A673 (cell line): ENCODE measurements at regions not wholly inside any gene's neighbourhood (a gene's known extent, or its start where the extent isn't known, plus 50 kb on each side); places are given as distances from the start of the nearest gene placed in this dataset.
"Not testable (repeated sequence)": the region's sequence is repeated elsewhere in the genome, so short reads cannot be mapped to it uniquely, and the experiment has no call there.

Experiments used
- BruUV-seq: library from RNA; stranded (reverse); fragments of 400-500 nt; replicated peaks from 2 replicates; lab custom pipeline; 2021; lab: Mats Ljungman, UMichigan
- CTCF ChIA-PET: fragments of 300-600 bp; sonication (Branson Sonifier 250); formaldehyde crosslinking; loops from one replicate; lab custom pipeline; 2022; ENCODE audit warnings: antibody characterized with exemption; lab: Charles Lee
- POLR2A ChIA-PET: fragments of 300-600 bp; sonication (Branson Sonifier 250); formaldehyde crosslinking; loops from one replicate; lab custom pipeline; 2022; ENCODE audit warnings: antibody characterized with exemption; ENCODE audit not compliant: low non-redundant PET; lab: Charles Lee
- DNase-seq: peaks from one replicate; pipeline ENCODE4 v3.0.0-alpha.2; 2015; ENCODE audit warnings: low spot score
- H3K27ac ChIP-seq: fragments of 200-600 bp; sonication (generic); 2 replicates; pipeline ENCODE4 v1.5.1; 2016; ENCODE audit warnings: mixed run types, low read depth, mild to moderate bottlenecking, mixed read lengths, antibody characterized with exemption, low read length; ENCODE audit not compliant: poor library complexity, severe bottlenecking
- H3K27me3 ChIP-seq: fragments of 200-600 bp; sonication (generic); replicated peaks from 2 replicates; pipeline ENCODE4 v1.6.1; 2017; ENCODE audit warnings: mixed run types, low read depth, mild to moderate bottlenecking, mixed read lengths, antibody characterized with exemption, low read length; ENCODE audit not compliant: insufficient read depth, poor library complexity
- H3K36me3 ChIP-seq: fragments of 200-600 bp; sonication (generic); 2 replicates; pipeline ENCODE4 v1.6.1; 2016; ENCODE audit warnings: mixed run types, mild to moderate bottlenecking, mixed read lengths, antibody characterized with exemption, low read length; ENCODE audit not compliant: insufficient read depth, poor library complexity, severe bottlenecking
- H3K4me1 ChIP-seq: fragments of 200-600 bp; sonication (generic); 2 replicates; pipeline ENCODE4 v1.6.1; 2017; ENCODE audit warnings: mixed run types, mild to moderate bottlenecking, mixed read lengths, antibody characterized with exemption, low read length; ENCODE audit not compliant: insufficient read depth, poor library complexity, severe bottlenecking
- H3K4me3 ChIP-seq: fragments of 200-600 bp; sonication (generic); 2 replicates; pipeline ENCODE4 v1.5.1; 2016; ENCODE audit warnings: low read depth, mixed run types, mild to moderate bottlenecking, mixed read lengths, low read length; ENCODE audit not compliant: poor library complexity, severe bottlenecking
- H3K9me3 ChIP-seq: fragments of 200-600 bp; sonication (generic); 2 replicates; pipeline ENCODE4 v1.6.1; 2016; ENCODE audit warnings: mixed run types, low read depth, mild to moderate bottlenecking, mixed read lengths, antibody characterized with exemption, low read length; ENCODE audit not compliant: poor library complexity, severe bottlenecking
- EZH2 ChIP-seq: fragments of 200-600 bp; sonication (generic); IDR thresholded peaks from 2 replicates; pipeline ENCODE4 v1.6.1; 2017; ENCODE audit warnings: borderline replicate concordance, low read depth, mild to moderate bottlenecking, mixed read lengths, antibody characterized with exemption, low read length; ENCODE audit not compliant: poor library complexity, severe bottlenecking
- intact Hi-C: fragments of 100-400 bp; cut with micrococcal nuclease; formaldehyde crosslinking; loops from one replicate; pipeline ENCODE4 v1.10.0; 2022; ENCODE audit not compliant: unreplicated experiment
- TF ChIP-seq, protein P1 (sequence below): fragments of 300-800, 200-600 bp; sonication (generic); conservative IDR thresholded peaks from 2 replicates; pipeline ENCODE4 v1.5.1; 2017; ENCODE audit warnings: low read depth, mild to moderate bottlenecking, antibody characterized with exemption, low read length, moderate library complexity, mixed read lengths

DNA sequence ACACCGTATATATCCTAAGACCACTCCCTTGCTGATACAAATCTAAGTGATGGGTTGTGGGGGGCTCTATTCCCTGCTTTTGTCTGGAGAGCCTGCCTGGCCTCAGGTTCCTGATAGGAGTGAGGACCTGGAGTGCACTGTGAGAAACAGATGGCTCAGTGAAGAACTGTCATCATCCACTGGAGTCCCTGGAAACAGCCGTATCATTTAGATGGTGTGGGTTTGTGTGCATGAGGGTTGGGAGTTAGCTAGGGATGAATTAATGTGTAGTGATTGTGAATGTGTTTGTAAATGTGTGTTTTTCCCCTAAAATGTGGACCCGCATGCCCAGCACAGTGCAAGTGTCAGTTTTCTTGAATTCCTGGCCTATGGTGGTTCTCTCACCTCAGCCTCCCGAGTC, 111.6 kb downstream of the CRYBB2 start:
- Histone ChIP-seq H3K27ac (no peak overlapping the region), H3K9me3 (no peaks in the 10 kb centered on the region), H3K4me1 (no peaks in the 10 kb centered on the region), H3K4me3 (no peak overlapping the region), H3K27me3 (no peaks in the 10 kb centered on the region), H3K36me3 (no peaks in the 10 kb centered on the region)
- TF ChIP-seq EZH2: no peak
- TF ChIP-seq, protein P1, sequence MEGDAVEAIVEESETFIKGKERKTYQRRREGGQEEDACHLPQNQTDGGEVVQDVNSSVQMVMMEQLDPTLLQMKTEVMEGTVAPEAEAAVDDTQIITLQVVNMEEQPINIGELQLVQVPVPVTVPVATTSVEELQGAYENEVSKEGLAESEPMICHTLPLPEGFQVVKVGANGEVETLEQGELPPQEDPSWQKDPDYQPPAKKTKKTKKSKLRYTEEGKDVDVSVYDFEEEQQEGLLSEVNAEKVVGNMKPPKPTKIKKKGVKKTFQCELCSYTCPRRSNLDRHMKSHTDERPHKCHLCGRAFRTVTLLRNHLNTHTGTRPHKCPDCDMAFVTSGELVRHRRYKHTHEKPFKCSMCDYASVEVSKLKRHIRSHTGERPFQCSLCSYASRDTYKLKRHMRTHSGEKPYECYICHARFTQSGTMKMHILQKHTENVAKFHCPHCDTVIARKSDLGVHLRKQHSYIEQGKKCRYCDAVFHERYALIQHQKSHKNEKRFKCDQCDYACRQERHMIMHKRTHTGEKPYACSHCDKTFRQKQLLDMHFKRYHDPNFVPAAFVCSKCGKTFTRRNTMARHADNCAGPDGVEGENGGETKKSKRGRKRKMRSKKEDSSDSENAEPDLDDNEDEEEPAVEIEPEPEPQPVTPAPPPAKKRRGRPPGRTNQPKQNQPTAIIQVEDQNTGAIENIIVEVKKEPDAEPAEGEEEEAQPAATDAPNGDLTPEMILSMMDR: no peak
- BruUV-seq: no TSS peak
- no peak for DNase-seq
- intact Hi-C loops: loop anchor here (5.0 to 10.0 kb wide), 2 partner anchors 94 to 256 kb away; no protein-coding TSS in a partner anchor
- ChIA-PET POLR2A (no interaction called here), CTCF (no interaction called here)

DNA sequence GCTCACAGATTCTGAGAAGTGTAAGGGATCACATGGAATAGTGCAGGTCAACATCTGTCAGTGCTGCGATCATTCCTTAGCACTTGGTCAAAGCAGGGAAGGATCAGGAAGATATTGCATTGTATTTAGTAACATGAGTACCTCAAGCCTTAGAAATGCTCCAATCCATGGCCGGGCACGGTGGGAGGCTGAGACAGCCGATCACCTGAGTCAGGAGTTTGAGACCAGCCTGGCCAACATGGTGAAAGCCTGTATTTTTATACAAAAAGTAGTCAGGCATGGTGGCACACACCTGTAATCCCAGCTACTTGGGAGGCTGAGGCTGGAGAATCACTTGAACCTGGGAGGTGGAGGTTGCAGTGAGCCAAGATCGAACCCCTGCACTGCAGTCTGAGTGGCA, 112.5 kb downstream of the CRYBB2 start:
- H3K27ac ChIP-seq, POLR2A ChIA-PET, H3K4me1 ChIP-seq, BruUV-seq, H3K36me3 ChIP-seq, DNase-seq, H3K27me3 ChIP-seq, H3K4me3 ChIP-seq, H3K9me3 ChIP-seq, CTCF ChIA-PET: not testable (repeated sequence)
- intact Hi-C loops: loop anchor here (5.0 to 10.0 kb wide), 2 partner anchors 95 to 257 kb away; no protein-coding TSS in a partner anchor

DNA sequence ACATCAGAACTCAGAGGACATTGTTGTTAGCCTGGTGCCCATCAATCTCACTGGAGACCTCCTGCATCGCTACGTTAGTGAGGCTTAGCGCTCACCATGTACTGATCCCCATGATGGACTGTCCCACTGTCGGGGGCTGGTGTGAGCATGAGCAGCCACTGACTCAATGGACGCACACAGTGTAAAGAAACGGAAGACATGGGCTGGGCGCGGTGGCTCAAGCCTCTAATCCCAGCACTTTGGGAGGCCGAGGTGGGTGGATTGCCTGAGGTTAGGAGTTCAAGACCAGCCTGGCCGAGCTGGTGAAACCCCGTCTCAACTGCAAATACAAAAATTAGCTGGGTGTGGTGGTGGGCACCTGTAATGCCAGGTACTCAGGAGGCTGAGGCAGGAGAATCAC, 112.9 kb downstream of the CRYBB2 start:
- TF ChIP-seq, protein P1: no peak
- no peak for TF ChIP-seq EZH2
- no TSS peak for BruUV-seq
- H3K4me3 ChIP-seq: no peak overlapping the region
- no peaks in the 10 kb centered on the region for H3K9me3 ChIP-seq
- H3K27me3 ChIP-seq: no peaks in the 10 kb centered on the region
- ChIA-PET CTCF (no interaction called here), POLR2A (no interaction called here)
- H3K36me3 ChIP-seq: no peaks in the 10 kb centered on the region
- DNase-seq: no peak
- no peaks in the 10 kb centered on the region for H3K4me1 ChIP-seq
- H3K27ac ChIP-seq: no peak overlapping the region
- intact Hi-C loops: loop anchor here (5.0 to 10.0 kb wide), 2 partner anchors 95 to 258 kb away; no protein-coding TSS in a partner anchor

DNA sequence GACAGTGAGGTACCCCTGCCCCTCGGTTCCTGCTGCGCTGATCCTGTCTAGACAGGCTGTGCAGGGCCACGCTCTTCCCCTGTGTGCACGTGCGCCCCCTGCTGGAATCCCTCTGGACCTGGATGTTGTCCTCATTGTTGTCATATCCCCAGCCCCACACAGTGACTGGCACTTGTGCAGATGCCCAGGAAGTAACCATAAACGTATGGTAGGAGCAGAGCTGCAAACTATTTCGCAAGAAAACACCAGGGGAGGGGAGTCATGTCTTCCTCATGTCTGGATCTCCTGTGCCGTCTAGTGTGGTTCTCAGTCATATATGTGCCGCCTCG, 114.7 kb downstream of the CRYBB2 start:
- CTCF ChIA-PET: interaction anchor here (1.0 kb wide), 1 partner anchor 98 kb away, joined by 4 read pairs; no protein-coding TSS in a partner anchor
- intact Hi-C loops: loop anchor here (2.0 to 10.0 kb wide), 3 partner anchors 97 to 259 kb away; no protein-coding TSS in a partner anchor
- peak; percentile 77 for DNase-seq
- POLR2A ChIA-PET: no interaction called here
- Histone ChIP-seq H3K9me3 (no peaks in the 10 kb centered on the region), H3K36me3 (no peaks in the 10 kb centered on the region), H3K27ac (no peak overlapping the region), H3K27me3 (no peaks in the 10 kb centered on the region), H3K4me3 (no peak overlapping the region), H3K4me1 (no peaks in the 10 kb centered on the region)
- TF ChIP-seq EZH2: no peak
- TF ChIP-seq, protein P1: peak; percentile 71
- no TSS peak for BruUV-seq

DNA sequence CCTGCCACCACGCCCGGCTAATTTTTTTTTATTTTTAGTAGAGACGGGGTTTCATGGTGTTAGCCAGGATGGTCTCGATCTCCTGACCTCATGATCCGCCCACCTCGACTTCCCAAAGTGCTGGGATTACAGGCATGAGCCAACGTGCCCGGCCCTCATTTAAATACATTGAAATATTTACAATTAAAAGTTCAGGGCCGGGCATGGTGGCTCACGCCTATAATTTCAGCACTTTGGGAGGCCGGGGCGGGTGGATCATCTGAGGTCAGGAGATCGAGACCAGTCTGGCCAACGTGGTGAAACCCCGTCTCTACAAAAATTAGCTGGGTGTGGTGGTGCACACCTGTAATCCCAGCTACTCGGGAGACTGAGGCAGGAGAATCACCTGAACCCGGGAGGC, 115.2 kb downstream of the CRYBB2 start:
- H3K36me3 ChIP-seq, H3K4me3 ChIP-seq, H3K4me1 ChIP-seq, H3K27ac ChIP-seq, DNase-seq, CTCF ChIA-PET, H3K9me3 ChIP-seq, BruUV-seq, POLR2A ChIA-PET, H3K27me3 ChIP-seq: not testable (repeated sequence)
- intact Hi-C loops: loop anchor here (2.0 to 10.0 kb wide), 3 partner anchors 97 to 260 kb away; no protein-coding TSS in a partner anchor
